ENCODE measurements at regions not wholly inside any gene's neighbourhood (a gene's known extent, or its start where the extent isn't known, plus 50 kb on each side); places are given as distances from the start of the nearest gene placed in this dataset.

DNA sequence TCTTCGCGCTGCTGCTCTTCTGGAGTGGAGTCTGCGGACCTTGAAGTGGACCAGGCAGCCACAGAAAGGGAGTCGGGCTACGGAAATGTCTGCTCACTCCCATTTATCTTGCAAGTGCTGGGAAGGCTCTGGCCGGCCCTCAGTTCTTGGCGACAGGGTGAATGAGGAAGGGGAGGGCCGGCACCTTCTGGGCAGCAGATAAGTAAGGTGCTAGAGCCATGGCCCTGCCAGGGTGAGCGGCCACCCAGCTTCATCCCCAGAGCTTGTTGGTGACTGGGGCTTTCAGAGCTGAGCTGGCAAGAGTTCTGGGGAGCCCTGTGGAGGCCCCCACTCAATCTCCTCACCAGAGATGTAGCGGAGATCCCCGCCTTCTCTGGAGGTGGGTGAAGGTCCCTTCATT lies 103.5 kb downstream of the ASB7 start:
- Histone ChIP-seq H3K27me3 (no peaks in the 10 kb centered on the region), H3K27ac (no peak overlapping the region), H3K4me1 (no peaks in the 10 kb centered on the region), H3K36me3 (no peaks in the 10 kb centered on the region), H3K9me3 (no peaks in the 10 kb centered on the region), H3K4me3 (no peak overlapping the region)
- ATAC-seq, result no peak
- no peak for FAIRE-seq
- WGBS, 2 donors, result 90 to 95% methylated on average over 11 of the region's 11 CpGs
- intact Hi-C loops (cut with DNase I), result no loop called here
- no peak for TF ChIP-seq CTCF (IDR thresholded peaks at IDR 0.05)
- no peak for DNase-seq

DNA sequence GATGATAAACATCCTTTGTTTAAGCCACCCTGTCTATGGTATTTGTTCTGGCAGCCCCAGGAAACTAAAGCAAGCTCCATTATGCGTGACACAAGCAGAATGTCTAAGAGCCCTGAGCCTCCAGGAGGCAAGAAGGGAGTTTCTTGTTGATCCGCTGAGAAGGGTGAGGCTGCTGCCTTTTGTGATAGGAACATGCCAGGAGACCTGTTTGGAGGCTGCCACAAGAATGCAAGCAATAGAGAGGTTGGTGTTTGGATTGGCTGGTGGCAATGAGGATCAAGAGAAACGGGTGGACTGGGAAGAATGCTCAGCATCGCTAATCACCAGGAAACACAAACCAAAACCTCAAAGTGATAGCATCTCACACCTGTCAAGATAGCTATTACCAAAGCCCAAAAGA lies 104.8 kb downstream of the ASB7 start:
- WGBS, 2 donors, result 66 to 78% methylated on average over 4 of the region's 4 CpGs
- H3K36me3 ChIP-seq, result no peaks in the 10 kb centered on the region

DNA sequence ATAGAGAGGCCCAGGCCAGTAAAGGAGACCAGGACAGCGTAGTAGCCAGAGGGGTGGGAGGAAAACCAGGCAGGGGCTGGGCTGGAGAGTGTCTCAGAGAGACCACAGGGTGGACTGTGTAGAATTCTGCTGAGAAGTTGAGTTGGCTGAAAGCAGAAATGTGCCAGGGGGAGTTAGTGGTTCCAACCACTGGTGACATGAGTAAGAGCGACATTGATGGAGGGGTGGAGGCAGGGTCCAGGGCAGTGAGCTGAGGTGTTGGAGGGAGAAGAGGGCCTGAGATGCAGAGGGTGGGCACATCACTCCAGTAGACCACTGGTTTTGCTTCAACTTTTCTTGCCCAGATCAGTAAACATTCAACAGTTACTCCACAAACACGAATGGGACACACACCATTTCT lies 106.5 kb downstream of the ASB7 start:
- H3K27me3 ChIP-seq, result no peaks in the 10 kb centered on the region
- WGBS, 2 donors, result 87 to 99% methylated on average over 3 of the region's 3 CpGs
- H3K36me3 ChIP-seq, result no peaks in the 10 kb centered on the region
- peaks cover 0 to 2% (median 2%) of the 10 kb centered on the region in 3 donors for H3K4me1 ChIP-seq
- peak in 1 of 6 donors; percentile 3 for DNase-seq
- no peak overlapping the region for H3K4me3 ChIP-seq
- ATAC-seq, result no peak
- no peak for FAIRE-seq
- no peak for TF ChIP-seq CTCF (IDR thresholded peaks at IDR 0.05)
- intact Hi-C loops (cut with DNase I), result no loop called here
- no peaks in the 10 kb centered on the region for H3K9me3 ChIP-seq
- H3K27ac ChIP-seq, result no peak overlapping the region

More for the DNA sequence above, 104.8 kb downstream of the ASB7 start:
- Histone ChIP-seq H3K27me3 (no peaks in the 10 kb centered on the region), H3K27ac (no peak overlapping the region), H3K9me3 (no peaks in the 10 kb centered on the region), H3K4me1 (no peaks in the 10 kb centered on the region), H3K4me3 (no peak overlapping the region)
- ATAC-seq, result no peak
- DNase-seq, result no peak
- no peak for FAIRE-seq
- intact Hi-C loops (cut with DNase I), result no loop called here
- TF ChIP-seq CTCF (IDR thresholded peaks at IDR 0.05), result no peak

DNA sequence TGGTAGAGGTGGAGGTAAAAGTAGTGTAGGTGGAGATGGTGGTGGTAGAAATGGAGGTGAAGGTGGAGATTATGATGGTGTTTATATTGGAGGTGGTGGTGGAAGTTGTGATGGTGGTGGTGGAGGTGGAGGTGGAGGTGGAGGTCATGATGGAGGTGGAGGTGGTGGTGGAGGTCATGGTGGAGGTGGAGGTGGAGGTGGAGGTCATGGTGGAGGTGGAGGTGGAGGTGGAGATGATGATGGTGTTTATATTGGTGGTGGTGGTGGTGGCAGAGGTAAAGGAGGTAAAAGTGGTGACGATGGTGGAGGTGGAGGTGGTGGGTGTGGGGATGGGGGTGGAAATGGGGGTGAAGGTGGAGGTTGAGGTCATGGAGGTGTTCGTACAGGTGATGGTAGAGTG lies 107.8 kb downstream of the ASB7 start:
- no peaks in the 10 kb centered on the region for H3K9me3 ChIP-seq

More for the DNA sequence above, 107.8 kb downstream of the ASB7 start:
- H3K4me3 ChIP-seq, result no peak overlapping the region
- DNase-seq (no peak), FAIRE-seq (no peak), ATAC-seq (no peak)
- no peaks in the 10 kb centered on the region for H3K27me3 ChIP-seq
- H3K4me1 ChIP-seq, result peaks cover 0 to 10% (median 2%) of the 10 kb centered on the region in 3 donors
- no peaks in the 10 kb centered on the region for H3K36me3 ChIP-seq
- H3K27ac ChIP-seq, result no peak overlapping the region
- no peak for TF ChIP-seq CTCF (IDR thresholded peaks at IDR 0.05)
- intact Hi-C loops (cut with DNase I), result no loop called here
- WGBS, 2 donors, result 44 to 47% methylated on average over 2 of the region's 2 CpGs

All from pancreas (tissue), 10 donors.